Smooth muscle cell (in vitro differentiated cells): ENCODE measurements at regions not wholly inside any gene's neighbourhood (a gene's known extent, or its start where the extent isn't known, plus 50 kb on each side); places are given as distances from the start of the nearest gene placed in this dataset.

Source experiments
- DNase-seq: peaks from one replicate; lab custom pipeline; 2025; ENCODE audit not compliant: unreplicated experiment; lab: John Stamatoyannopoulos, UW
- H2AFZ ChIP-seq: fragments of 200-600 bp; sonication (generic); 2 replicates; pipeline ENCODE4 v1.6.0; 2016; ENCODE audit warnings: antibody characterized with exemption, low read depth, mild to moderate bottlenecking
- H3F3A ChIP-seq: fragments of 200-600 bp; sonication (generic); 2 replicates; pipeline ENCODE4 v1.6.0; 2017; ENCODE audit warnings: antibody characterized with exemption, low read depth
- H3K27ac ChIP-seq: fragments of 200-600 bp; sonication (generic); 2 replicates; pipeline ENCODE4 v1.5.1; 2016; ENCODE audit warnings: low read depth, mild to moderate bottlenecking
- H3K27me3 ChIP-seq: fragments of 200-600 bp; sonication (generic); 2 replicates; pipeline ENCODE4 v1.6.1; 2016; ENCODE audit warnings: low read depth, mild to moderate bottlenecking
- H3K36me3 ChIP-seq: fragments of 200-600 bp; sonication (generic); 2 replicates; pipeline ENCODE4 v1.5.1; 2016; ENCODE audit warnings: low read depth
- H3K4me1 ChIP-seq: fragments of 200-600 bp; sonication (generic); 2 replicates; pipeline ENCODE4 v1.5.1; 2016; ENCODE audit warnings: low read depth
- H3K4me2 ChIP-seq: fragments of 200-600 bp; sonication (generic); 2 replicates; pipeline ENCODE4 v1.6.0; 2016; ENCODE audit warnings: mild to moderate bottlenecking
- H3K4me3 ChIP-seq: fragments of 200-600 bp; sonication (generic); 2 replicates; pipeline ENCODE4 v1.5.1; 2016; ENCODE audit warnings: mild to moderate bottlenecking
- H3K79me2 ChIP-seq: fragments of 200-600 bp; sonication (generic); 2 replicates; pipeline ENCODE4 v1.6.0; 2016; ENCODE audit warnings: low read depth, mild to moderate bottlenecking
- H3K9ac ChIP-seq: fragments of 200-600 bp; sonication (generic); 2 replicates; pipeline ENCODE4 v1.6.0; 2016; ENCODE audit warnings: low read depth
- H3K9me3 ChIP-seq: fragments of 200-600 bp; sonication (generic); replicated peaks from 2 replicates; pipeline ENCODE4 v1.5.1; 2016; ENCODE audit warnings: low read depth
- H4K20me1 ChIP-seq: fragments of 200-600 bp; sonication (generic); 2 replicates; pipeline ENCODE4 v1.6.0; 2016; ENCODE audit warnings: low read depth
- CTCF ChIP-seq: fragments of 200-600 bp; sonication (generic); IDR thresholded peaks from 2 replicates; pipeline ENCODE4 v1.5.1; 2017; ENCODE audit warnings: borderline replicate concordance, mild to moderate bottlenecking, antibody characterized with exemption; ENCODE audit not compliant: insufficient read depth, poor library complexity, severe bottlenecking
- WGBS: methylation state at CpG from one replicate; pipeline ENCODE4 v1.1.7; 2016; ENCODE audit warnings: low lambda C conversion rate; 5-methylcytosine and 5-hydroxymethylcytosine counted together

GRCh38 chr18:29137773-29138495 is 961.0 kb upstream of the CDH2 start:
- no peak for TF ChIP-seq CTCF
- Histone ChIP-seq H3K79me2 (no peaks in the 10 kb centered on the region), H3K4me3 (no peak overlapping the region), H3K27me3 (no peaks in the 10 kb centered on the region), H3K4me2 (no peak overlapping the region), H3K36me3 (no peaks in the 10 kb centered on the region), H3K9me3 (no peaks in the 10 kb centered on the region), H3K27ac (no peak overlapping the region), H3F3A (no peaks in the 10 kb centered on the region), H4K20me1 (no peaks in the 10 kb centered on the region), H3K4me1 (no peaks in the 10 kb centered on the region), H2AFZ (no peak overlapping the region), H3K9ac (no peak overlapping the region)
- no peak for DNase-seq
- WGBS: 100% methylated on average over 1 of the region's 1 CpG

- Histone ChIP-seq H3K27me3 (no peaks in the 10 kb centered on the region), H3K27ac (no peak overlapping the region), H3K9ac (no peak overlapping the region), H3K9me3 (no peaks in the 10 kb centered on the region), H3K4me1 (no peaks in the 10 kb centered on the region), H2AFZ (peak overlapping the region; percentile 68), H3K36me3 (no peaks in the 10 kb centered on the region), H3F3A (no peaks in the 10 kb centered on the region), H3K4me2 (no peak overlapping the region), H3K4me3 (no peak overlapping the region), H4K20me1 (no peaks in the 10 kb centered on the region), H3K79me2 (no peaks in the 10 kb centered on the region)
- WGBS: 86% methylated on average over 1 of the region's 1 CpG
- no peak for TF ChIP-seq CTCF
- no peak for DNase-seq
Measured at GRCh38 chr18:29123706-29124530, 947.0 kb upstream of the CDH2 start.

GRCh38 chr18:29104671-29105070 is 927.7 kb upstream of the CDH2 start:
- WGBS: 92% methylated on average over 6 of the region's 6 CpGs
- no peaks in the 10 kb centered on the region for H3K27me3 ChIP-seq
- no peaks in the 10 kb centered on the region for H3F3A ChIP-seq
- no peak for DNase-seq
- no peak overlapping the region for H3K4me2 ChIP-seq
- no peaks in the 10 kb centered on the region for H3K79me2 ChIP-seq
- H3K4me1 ChIP-seq: no peaks in the 10 kb centered on the region
- TF ChIP-seq CTCF: no peak
- no peak overlapping the region for H3K9ac ChIP-seq
- no peak overlapping the region for H3K27ac ChIP-seq
- H3K9me3 ChIP-seq: no peaks in the 10 kb centered on the region
- no peaks in the 10 kb centered on the region for H4K20me1 ChIP-seq
- no peaks in the 10 kb centered on the region for H3K36me3 ChIP-seq
- no peak overlapping the region for H2AFZ ChIP-seq
- no peak overlapping the region for H3K4me3 ChIP-seq
